ENCODE measurements at regions not wholly inside any gene's neighbourhood (a gene's known extent, or its start where the extent isn't known, plus 50 kb on each side); places are given as distances from the start of the nearest gene placed in this dataset.

GRCh38 chr12:53862206-53862605 lies 76.4 kb upstream of the HOXC13 start:
- Histone ChIP-seq H3K9ac (replicated peaks in 1 of 4; ENCODE audit: extremely low read depth in 1 of 4, low read depth in 3 of 4, low read length in 3 of 4) (no peak overlapping the region), H2AK5ac (ENCODE audit: low read depth, low read length) (no peak overlapping the region), H3K23me2 (ENCODE audit: low read depth, low read length) (no peaks in the 10 kb centered on the region), H2BK12ac (ENCODE audit: low read depth, low read length) (no peak overlapping the region), H3K4me2 (ENCODE audit: insufficient read depth in 1 of 2, low read depth in 2 of 2, low read length in 2 of 2) (no peak overlapping the region), H3K27me3 (replicated peaks in 1 of 4; ENCODE audit: control insufficient read depth in 3 of 4, extremely low read depth in 1 of 4, insufficient read depth in 3 of 4, low read length in 3 of 4) (no peaks in the 10 kb centered on the region; a peak in 1 of 7 replicates), H3K4ac (replicated peaks; ENCODE audit: insufficient read length, low read depth, low read length) (no peak overlapping the region), H3K18ac (ENCODE audit: extremely low read depth, low read length) (no peak overlapping the region), H3K36me3 (ENCODE audit: control insufficient read depth in 2 of 4, insufficient read depth in 4 of 4, low read length in 3 of 4) (no peaks in the 10 kb centered on the region), H2BK20ac (ENCODE audit: low read length) (no peak overlapping the region), H3K79me1 (ENCODE audit: low read depth, low read length) (no peaks in the 10 kb centered on the region), H3K4me3 (ENCODE audit: extremely low read depth in 1 of 4, insufficient read depth in 2 of 4, low read depth in 3 of 4, low read length in 4 of 4) (no peak overlapping the region), H3K27ac (ENCODE audit: low read depth, low read length) (no peak overlapping the region), H2BK5ac (ENCODE audit: low read depth, low read length) (no peak overlapping the region), H4K20me1 (replicated peaks in 1 of 2; ENCODE audit: control insufficient read depth in 1 of 2, insufficient read depth in 2 of 2, low read length in 2 of 2) (no peaks in the 10 kb centered on the region), H3K9me3 (ENCODE audit: insufficient read depth in 2 of 2, low read depth in 1 of 2, low read length in 1 of 2) (no peaks in the 10 kb centered on the region), H2BK15ac (ENCODE audit: low read length) (no peak overlapping the region), H3K14ac (ENCODE audit: insufficient read length) (no peak overlapping the region), H4K8ac (ENCODE audit: extremely low read depth, insufficient read depth, low read length) (no peak overlapping the region), H2AFZ (ENCODE audit: low read length) (no peak overlapping the region), H4K91ac (replicated peaks; ENCODE audit: insufficient read length, low read length) (no peak overlapping the region), H3K4me1 (replicated peaks in 1 of 4; ENCODE audit: control insufficient read depth in 3 of 4, insufficient read depth in 4 of 4, low read length in 3 of 4) (no peaks in the 10 kb centered on the region), H3K79me2 (ENCODE audit: control insufficient read depth in 1 of 2, insufficient read depth in 2 of 2, low read length in 2 of 2) (no peaks in the 10 kb centered on the region), H4K5ac (ENCODE audit: insufficient read length, low read depth, low read length) (no peak overlapping the region), H2BK120ac (replicated peaks; ENCODE audit: low read depth, low read length) (no peak overlapping the region), H3K23ac (ENCODE audit: insufficient read length) (no peak overlapping the region), H3K56ac (replicated peaks; ENCODE audit: insufficient read length, low read depth, low read length) (no peak overlapping the region)
- TF ChIP-seq SP1 (IDR thresholded peaks at IDR 0.05; ENCODE audit: low read depth, low read length) (no peak), NANOG (IDR thresholded peaks at IDR 0.05; ENCODE audit: insufficient read depth, low read depth, low read length, poor library complexity, severe bottlenecking) (no peak), BRCA1 (IDR thresholded peaks at IDR 0.05; ENCODE audit: low read depth, low read length) (no peak), PHF8 (conservative IDR thresholded peaks at IDR 0.05; ENCODE audit: low read depth, low read length) (no peak), HDAC6 (IDR thresholded peaks at IDR 0.05; ENCODE audit: low read depth, low read length) (no peak), CHD1 (IDR thresholded peaks at IDR 0.05; ENCODE audit: low read depth, low read length) (no peak)
- TF ChIP-seq, protein P1, sequence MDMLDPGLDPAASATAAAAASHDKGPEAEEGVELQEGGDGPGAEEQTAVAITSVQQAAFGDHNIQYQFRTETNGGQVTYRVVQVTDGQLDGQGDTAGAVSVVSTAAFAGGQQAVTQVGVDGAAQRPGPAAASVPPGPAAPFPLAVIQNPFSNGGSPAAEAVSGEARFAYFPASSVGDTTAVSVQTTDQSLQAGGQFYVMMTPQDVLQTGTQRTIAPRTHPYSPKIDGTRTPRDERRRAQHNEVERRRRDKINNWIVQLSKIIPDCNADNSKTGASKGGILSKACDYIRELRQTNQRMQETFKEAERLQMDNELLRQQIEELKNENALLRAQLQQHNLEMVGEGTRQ (IDR thresholded peaks at IDR 0.05; ENCODE audit: low read length) = no peak
- DNase-seq (ENCODE audit: low read depth in 1 of 2, low spot score in 2 of 2) (no peak), FAIRE-seq (no peak)
- ChIA-PET CTCF (ENCODE audit: partially characterized antibody) (no interaction called here), POLR2A (ENCODE audit: partially characterized antibody) (no interaction called here)
- WGBS, 2 experiments (ENCODE audit: extremely low coverage in 1 of 2, insufficient coverage in 1 of 2, insufficient read length in 1 of 2, insufficient replicate concordance in 2 of 2, low coverage in 1 of 2, low lambda C conversion rate in 2 of 2, missing lambda C conversion rate in 1 of 2) = 65% methylated on average over 3 of the region's 3 CpGs; no CpG with 5 or more reads in 1 of the 2 experiments

Measured in H1 (cell line).